HEK293 (cell line): ENCODE measurements at regions not wholly inside any gene's neighbourhood (a gene's known extent, or its start where the extent isn't known, plus 50 kb on each side); places are given as distances from the start of the nearest gene placed in this dataset.

Experiments
- CTCF ChIA-PET: fragments of 350-600 bp; formaldehyde crosslinking; extraction: SDS; loops from one replicate; lab custom pipeline; 2021; ENCODE audit warnings: antibody characterized with exemption; lab: Yijun Ruan, JAX
- POLR2A ChIA-PET: fragments of 300-600 bp; formaldehyde crosslinking; extraction: SDS; loops from one replicate; lab custom pipeline; 2020; ENCODE audit warnings: antibody characterized with exemption, inconsistent platforms; lab: Yijun Ruan, JAX
- H3K27ac ChIP-seq: fragments of 200-500 bp; sonication (Bioruptor generic); 2 replicates; pipeline ENCODE4 v1.5.1; 2014; ENCODE audit warnings: low read depth, low read length, control low read depth, inconsistent platforms; ENCODE audit errors: extremely low read depth
- H3K36me3 ChIP-seq, 2 experiments: fragments of 200-500 bp in 1 of 2; sonication (Bioruptor generic) in 1 of 2; 1 replicate in 1 of 2; 2 replicates in 1 of 2; pipeline ENCODE4 v1.5.1; 2014 to 2017; ENCODE audit warnings: inconsistent platforms in 2 of 2, low read length in 2 of 2; ENCODE audit not compliant: control insufficient read depth in 2 of 2, insufficient read depth in 1 of 2
- H3K4me1 ChIP-seq: fragments of 200-500 bp; sonication (Bioruptor generic); 2 replicates; pipeline ENCODE4 v1.5.1; 2014; ENCODE audit warnings: mild to moderate bottlenecking, low read length, inconsistent platforms; ENCODE audit not compliant: control insufficient read depth, insufficient read depth
- H3K4me3 ChIP-seq: 2 replicates; pipeline ENCODE4 v1.5.1; 2011; ENCODE audit warnings: low read depth, mild to moderate bottlenecking, control low read depth, low read length, moderate library complexity
- H3K9me3 ChIP-seq: fragments of 200-500 bp; sonication (Bioruptor generic); 2 replicates; pipeline ENCODE4 v1.5.1; 2014; ENCODE audit warnings: low read depth, low read length, inconsistent platforms; ENCODE audit not compliant: control insufficient read depth, insufficient read depth
- KLF1 ChIP-seq: fragments of 450-650 bp; formaldehyde crosslinking; IDR thresholded peaks from 2 replicates; pipeline ENCODE4 v1.5.1; 2016; ENCODE audit warnings: missing biosample characterization, missing genetic modification characterization
- KLF16 ChIP-seq: fragments of 450-650 bp; formaldehyde crosslinking; IDR thresholded peaks from 2 replicates; pipeline ENCODE4 v1.5.1; 2017; ENCODE audit warnings: missing biosample characterization, missing genetic modification characterization
- KLF7 ChIP-seq: fragments of 450-650 bp; formaldehyde crosslinking; IDR thresholded peaks from 2 replicates; pipeline ENCODE4 v1.5.1; 2016; ENCODE audit warnings: missing biosample characterization, missing genetic modification characterization, borderline replicate concordance
- KLF9 ChIP-seq: fragments of 450-650 bp; formaldehyde crosslinking; IDR thresholded peaks from 2 replicates; pipeline ENCODE4 v1.5.1; 2016; ENCODE audit warnings: missing biosample characterization, missing genetic modification characterization, low read depth
- SP2 ChIP-seq: fragments of 450-650 bp; formaldehyde crosslinking; IDR thresholded peaks from 2 replicates; pipeline ENCODE4 v1.5.1; 2016; ENCODE audit warnings: missing biosample characterization, missing genetic modification characterization
- ZFP37 ChIP-seq: fragments of 450-650 bp; formaldehyde crosslinking; IDR thresholded peaks from 2 replicates; pipeline ENCODE4 v1.5.1; 2016; ENCODE audit warnings: missing biosample characterization, missing genetic modification characterization
- ZNF10 ChIP-seq: fragments of 450-650 bp; formaldehyde crosslinking; IDR thresholded peaks from 2 replicates; pipeline ENCODE4 v1.5.1; 2017; ENCODE audit warnings: missing biosample characterization, missing genetic modification characterization
- ZNF112 ChIP-seq: fragments of 450-650 bp; formaldehyde crosslinking; IDR thresholded peaks from 2 replicates; pipeline ENCODE4 v1.5.0; 2017; ENCODE audit warnings: missing biosample characterization, missing genetic modification characterization
- ZNF133 ChIP-seq: fragments of 450-650 bp; formaldehyde crosslinking; IDR thresholded peaks from 2 replicates; pipeline ENCODE4 v1.5.1; 2016; ENCODE audit warnings: missing biosample characterization, missing genetic modification characterization
- ZNF174 ChIP-seq: fragments of 450-650 bp; formaldehyde crosslinking; IDR thresholded peaks from 2 replicates; pipeline ENCODE4 v1.5.0; 2017; ENCODE audit warnings: missing biosample characterization, mild to moderate bottlenecking, missing genetic modification characterization
- ZNF391 ChIP-seq: fragments of 450-650 bp; formaldehyde crosslinking; IDR thresholded peaks from 2 replicates; pipeline ENCODE4 v1.5.1; 2016; ENCODE audit warnings: low read depth, missing biosample characterization, missing genetic modification characterization, borderline replicate concordance
- ZNF394 ChIP-seq: fragments of 450-650 bp; formaldehyde crosslinking; IDR thresholded peaks from 2 replicates; pipeline ENCODE4 v1.5.1; 2016; ENCODE audit warnings: missing biosample characterization, missing genetic modification characterization, mild to moderate bottlenecking, moderate library complexity, borderline replicate concordance
- ZNF660 ChIP-seq: fragments of 450-650 bp; IDR thresholded peaks from 2 replicates; pipeline ENCODE4 v1.5.1; 2018; ENCODE audit warnings: missing biosample characterization, mild to moderate bottlenecking, missing genetic modification characterization
- ZNF843 ChIP-seq: fragments of 450-650 bp; formaldehyde crosslinking; IDR thresholded peaks from 2 replicates; pipeline ENCODE4 v1.5.1; 2016; ENCODE audit warnings: missing biosample characterization, missing genetic modification characterization
- ZSCAN30 ChIP-seq: fragments of 450-650 bp; IDR thresholded peaks from 2 replicates; pipeline ENCODE4 v1.5.1; 2018; ENCODE audit warnings: missing biosample characterization, mild to moderate bottlenecking, missing genetic modification characterization, moderate library complexity
- TF ChIP-seq, protein P1 (sequence below): fragments of 450-650 bp; formaldehyde crosslinking; IDR thresholded peaks from 2 replicates; pipeline ENCODE4 v1.5.1; 2016; ENCODE audit warnings: missing biosample characterization, missing genetic modification characterization
- TF ChIP-seq, protein P2 (sequence below): fragments of 450-650 bp; formaldehyde crosslinking; IDR thresholded peaks from 2 replicates; pipeline ENCODE4 v1.5.1; 2016; ENCODE audit warnings: missing biosample characterization, missing genetic modification characterization
- TF ChIP-seq, protein P3 (sequence below): fragments of 450-650 bp; formaldehyde crosslinking; IDR thresholded peaks from 2 replicates; pipeline ENCODE4 v1.5.1; 2016; ENCODE audit warnings: missing biosample characterization, missing genetic modification characterization
- TF ChIP-seq, protein P4 (sequence below): fragments of 450-650 bp; IDR thresholded peaks from 2 replicates; pipeline ENCODE4 v1.5.1; 2018; ENCODE audit warnings: missing biosample characterization, mild to moderate bottlenecking, missing genetic modification characterization
- TF ChIP-seq, protein P5 (sequence below): fragments of 450-650 bp; formaldehyde crosslinking; IDR thresholded peaks from 2 replicates; pipeline ENCODE4 v1.5.1; 2016; ENCODE audit warnings: missing biosample characterization, missing genetic modification characterization, borderline replicate concordance
- TF ChIP-seq, protein P6 (sequence below): fragments of 450-650 bp; formaldehyde crosslinking; IDR thresholded peaks from 2 replicates; pipeline ENCODE4 v1.5.1; 2016; ENCODE audit warnings: missing biosample characterization, missing genetic modification characterization, borderline replicate concordance

DNA sequence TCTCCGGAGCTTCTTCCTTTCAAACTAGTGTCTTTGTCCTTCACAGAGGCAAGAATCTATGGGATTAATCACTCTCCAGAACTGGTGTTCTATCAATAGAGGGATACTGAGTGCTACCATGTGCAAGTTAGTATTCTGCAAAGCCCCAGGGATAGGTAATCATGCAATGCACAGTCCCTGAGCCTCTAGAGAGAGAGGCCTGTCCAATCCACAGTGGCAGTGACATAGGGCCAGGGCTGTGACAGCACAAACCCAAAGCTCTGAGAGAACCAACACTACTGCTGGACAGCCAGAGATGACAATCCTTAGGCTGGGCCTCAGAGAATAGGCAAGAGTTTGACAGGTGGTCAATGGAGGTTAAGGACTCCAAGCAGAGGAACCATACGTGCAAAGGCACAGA is 66.8 kb upstream of the USP47 start (continued):
- TF ChIP-seq SP2 (tag by site-specific recombination): no peak
- TF ChIP-seq, protein P1, sequence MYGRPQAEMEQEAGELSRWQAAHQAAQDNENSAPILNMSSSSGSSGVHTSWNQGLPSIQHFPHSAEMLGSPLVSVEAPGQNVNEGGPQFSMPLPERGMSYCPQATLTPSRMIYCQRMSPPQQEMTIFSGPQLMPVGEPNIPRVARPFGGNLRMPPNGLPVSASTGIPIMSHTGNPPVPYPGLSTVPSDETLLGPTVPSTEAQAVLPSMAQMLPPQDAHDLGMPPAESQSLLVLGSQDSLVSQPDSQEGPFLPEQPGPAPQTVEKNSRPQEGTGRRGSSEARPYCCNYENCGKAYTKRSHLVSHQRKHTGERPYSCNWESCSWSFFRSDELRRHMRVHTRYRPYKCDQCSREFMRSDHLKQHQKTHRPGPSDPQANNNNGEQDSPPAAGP (tag by site-specific recombination): no peak
- TF ChIP-seq ZNF391: no peak
- TF ChIP-seq, protein P2, sequence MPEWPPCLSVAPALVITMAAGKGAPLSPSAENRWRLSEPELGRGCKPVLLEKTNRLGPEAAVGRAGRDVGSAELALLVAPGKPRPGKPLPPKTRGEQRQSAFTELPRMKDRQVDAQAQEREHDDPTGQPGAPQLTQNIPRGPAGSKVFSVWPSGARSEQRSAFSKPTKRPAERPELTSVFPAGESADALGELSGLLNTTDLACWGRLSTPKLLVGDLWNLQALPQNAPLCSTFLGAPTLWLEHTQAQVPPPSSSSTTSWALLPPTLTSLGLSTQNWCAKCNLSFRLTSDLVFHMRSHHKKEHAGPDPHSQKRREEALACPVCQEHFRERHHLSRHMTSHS (tag by site-specific recombination): no peak
- no peak for TF ChIP-seq ZFP37 (tag by site-specific recombination)
- TF ChIP-seq ZNF843: no peak
- TF ChIP-seq ZNF660 (tag by site-specific recombination): no peak
- TF ChIP-seq, protein P3, sequence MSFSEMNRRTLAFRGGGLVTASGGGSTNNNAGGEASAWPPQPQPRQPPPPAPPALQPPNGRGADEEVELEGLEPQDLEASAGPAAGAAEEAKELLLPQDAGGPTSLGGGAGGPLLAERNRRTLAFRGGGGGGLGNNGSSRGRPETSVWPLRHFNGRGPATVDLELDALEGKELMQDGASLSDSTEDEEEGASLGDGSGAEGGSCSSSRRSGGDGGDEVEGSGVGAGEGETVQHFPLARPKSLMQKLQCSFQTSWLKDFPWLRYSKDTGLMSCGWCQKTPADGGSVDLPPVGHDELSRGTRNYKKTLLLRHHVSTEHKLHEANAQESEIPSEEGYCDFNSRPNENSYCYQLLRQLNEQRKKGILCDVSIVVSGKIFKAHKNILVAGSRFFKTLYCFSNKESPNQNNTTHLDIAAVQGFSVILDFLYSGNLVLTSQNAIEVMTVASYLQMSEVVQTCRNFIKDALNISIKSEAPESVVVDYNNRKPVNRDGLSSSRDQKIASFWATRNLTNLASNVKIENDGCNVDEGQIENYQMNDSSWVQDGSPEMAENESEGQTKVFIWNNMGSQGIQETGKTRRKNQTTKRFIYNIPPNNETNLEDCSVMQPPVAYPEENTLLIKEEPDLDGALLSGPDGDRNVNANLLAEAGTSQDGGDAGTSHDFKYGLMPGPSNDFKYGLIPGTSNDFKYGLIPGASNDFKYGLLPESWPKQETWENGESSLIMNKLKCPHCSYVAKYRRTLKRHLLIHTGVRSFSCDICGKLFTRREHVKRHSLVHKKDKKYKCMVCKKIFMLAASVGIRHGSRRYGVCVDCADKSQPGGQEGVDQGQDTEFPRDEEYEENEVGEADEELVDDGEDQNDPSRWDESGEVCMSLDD: no peak
- no peak for TF ChIP-seq ZNF10 (tag by site-specific recombination)

DNA sequence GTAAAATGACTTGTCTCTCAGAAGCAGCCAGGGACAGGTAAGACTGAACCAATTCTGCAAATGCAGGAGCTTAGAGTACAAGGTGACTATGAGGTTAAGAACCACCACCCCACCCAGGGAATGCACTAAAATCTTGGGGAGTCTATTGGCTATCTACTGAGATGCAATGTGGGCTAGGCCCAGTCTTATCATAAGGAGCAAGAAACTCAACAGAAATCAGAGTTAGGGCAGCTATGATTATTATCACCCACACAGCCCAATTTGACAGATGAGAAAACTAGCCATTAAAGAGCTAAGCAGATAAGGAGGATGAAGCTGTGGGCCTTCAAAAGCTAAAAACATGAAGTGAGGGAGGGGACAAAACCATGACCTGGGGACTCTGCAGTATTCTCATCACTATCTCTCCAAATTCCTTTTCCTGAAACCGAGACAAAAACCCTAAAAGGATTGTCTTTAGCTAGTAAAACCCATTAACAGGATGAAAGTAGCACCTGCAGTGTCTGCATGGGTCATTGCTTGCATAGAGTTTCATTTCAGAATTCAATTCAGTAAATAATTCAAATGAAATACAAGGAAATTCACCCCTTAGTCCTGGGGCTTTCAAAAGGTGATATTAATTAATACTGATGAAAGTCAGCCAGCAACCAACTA is 68.8 kb upstream of the USP47 start:
- CTCF ChIA-PET: no interaction called here
- no peak overlapping the region for H3K27ac ChIP-seq
- POLR2A ChIA-PET: no interaction called here
- H3K36me3 ChIP-seq: no peaks in the 10 kb centered on the region
- H3K9me3 ChIP-seq: no peaks in the 10 kb centered on the region
- H3K4me1 ChIP-seq: no peaks in the 10 kb centered on the region
- no peak overlapping the region for H3K4me3 ChIP-seq
- TF ChIP-seq, protein P4, sequence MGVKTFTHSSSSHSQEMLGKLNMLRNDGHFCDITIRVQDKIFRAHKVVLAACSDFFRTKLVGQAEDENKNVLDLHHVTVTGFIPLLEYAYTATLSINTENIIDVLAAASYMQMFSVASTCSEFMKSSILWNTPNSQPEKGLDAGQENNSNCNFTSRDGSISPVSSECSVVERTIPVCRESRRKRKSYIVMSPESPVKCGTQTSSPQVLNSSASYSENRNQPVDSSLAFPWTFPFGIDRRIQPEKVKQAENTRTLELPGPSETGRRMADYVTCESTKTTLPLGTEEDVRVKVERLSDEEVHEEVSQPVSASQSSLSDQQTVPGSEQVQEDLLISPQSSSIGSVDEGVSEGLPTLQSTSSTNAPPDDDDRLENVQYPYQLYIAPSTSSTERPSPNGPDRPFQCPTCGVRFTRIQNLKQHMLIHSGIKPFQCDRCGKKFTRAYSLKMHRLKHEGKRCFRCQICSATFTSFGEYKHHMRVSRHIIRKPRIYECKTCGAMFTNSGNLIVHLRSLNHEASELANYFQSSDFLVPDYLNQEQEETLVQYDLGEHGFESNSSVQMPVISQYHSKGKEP (tag by site-specific recombination): no peak
- TF ChIP-seq KLF1 (tag by site-specific recombination): no peak
- no peak for TF ChIP-seq ZNF394 (tag by site-specific recombination)
- no peak for TF ChIP-seq ZNF133 (tag by site-specific recombination)
- TF ChIP-seq KLF9 (tag by site-specific recombination): no peak
- TF ChIP-seq ZNF174 (tag by site-specific recombination): no peak
- TF ChIP-seq KLF16 (tag by site-specific recombination): no peak
- TF ChIP-seq ZNF112: no peak
- TF ChIP-seq, protein P5, sequence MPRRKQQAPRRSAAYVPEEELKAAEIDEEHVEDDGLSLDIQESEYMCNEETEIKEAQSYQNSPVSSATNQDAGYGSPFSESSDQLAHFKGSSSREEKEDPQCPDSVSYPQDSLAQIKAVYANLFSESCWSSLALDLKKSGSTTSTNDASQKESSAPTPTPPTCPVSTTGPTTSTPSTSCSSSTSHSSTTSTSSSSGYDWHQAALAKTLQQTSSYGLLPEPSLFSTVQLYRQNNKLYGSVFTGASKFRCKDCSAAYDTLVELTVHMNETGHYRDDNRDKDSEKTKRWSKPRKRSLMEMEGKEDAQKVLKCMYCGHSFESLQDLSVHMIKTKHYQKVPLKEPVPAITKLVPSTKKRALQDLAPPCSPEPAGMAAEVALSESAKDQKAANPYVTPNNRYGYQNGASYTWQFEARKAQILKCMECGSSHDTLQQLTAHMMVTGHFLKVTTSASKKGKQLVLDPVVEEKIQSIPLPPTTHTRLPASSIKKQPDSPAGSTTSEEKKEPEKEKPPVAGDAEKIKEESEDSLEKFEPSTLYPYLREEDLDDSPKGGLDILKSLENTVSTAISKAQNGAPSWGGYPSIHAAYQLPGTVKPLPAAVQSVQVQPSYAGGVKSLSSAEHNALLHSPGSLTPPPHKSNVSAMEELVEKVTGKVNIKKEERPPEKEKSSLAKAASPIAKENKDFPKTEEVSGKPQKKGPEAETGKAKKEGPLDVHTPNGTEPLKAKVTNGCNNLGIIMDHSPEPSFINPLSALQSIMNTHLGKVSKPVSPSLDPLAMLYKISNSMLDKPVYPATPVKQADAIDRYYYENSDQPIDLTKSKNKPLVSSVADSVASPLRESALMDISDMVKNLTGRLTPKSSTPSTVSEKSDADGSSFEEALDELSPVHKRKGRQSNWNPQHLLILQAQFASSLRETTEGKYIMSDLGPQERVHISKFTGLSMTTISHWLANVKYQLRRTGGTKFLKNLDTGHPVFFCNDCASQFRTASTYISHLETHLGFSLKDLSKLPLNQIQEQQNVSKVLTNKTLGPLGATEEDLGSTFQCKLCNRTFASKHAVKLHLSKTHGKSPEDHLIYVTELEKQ (tag by site-specific recombination): no peak
- no peak for TF ChIP-seq KLF7
- TF ChIP-seq, protein P6, sequence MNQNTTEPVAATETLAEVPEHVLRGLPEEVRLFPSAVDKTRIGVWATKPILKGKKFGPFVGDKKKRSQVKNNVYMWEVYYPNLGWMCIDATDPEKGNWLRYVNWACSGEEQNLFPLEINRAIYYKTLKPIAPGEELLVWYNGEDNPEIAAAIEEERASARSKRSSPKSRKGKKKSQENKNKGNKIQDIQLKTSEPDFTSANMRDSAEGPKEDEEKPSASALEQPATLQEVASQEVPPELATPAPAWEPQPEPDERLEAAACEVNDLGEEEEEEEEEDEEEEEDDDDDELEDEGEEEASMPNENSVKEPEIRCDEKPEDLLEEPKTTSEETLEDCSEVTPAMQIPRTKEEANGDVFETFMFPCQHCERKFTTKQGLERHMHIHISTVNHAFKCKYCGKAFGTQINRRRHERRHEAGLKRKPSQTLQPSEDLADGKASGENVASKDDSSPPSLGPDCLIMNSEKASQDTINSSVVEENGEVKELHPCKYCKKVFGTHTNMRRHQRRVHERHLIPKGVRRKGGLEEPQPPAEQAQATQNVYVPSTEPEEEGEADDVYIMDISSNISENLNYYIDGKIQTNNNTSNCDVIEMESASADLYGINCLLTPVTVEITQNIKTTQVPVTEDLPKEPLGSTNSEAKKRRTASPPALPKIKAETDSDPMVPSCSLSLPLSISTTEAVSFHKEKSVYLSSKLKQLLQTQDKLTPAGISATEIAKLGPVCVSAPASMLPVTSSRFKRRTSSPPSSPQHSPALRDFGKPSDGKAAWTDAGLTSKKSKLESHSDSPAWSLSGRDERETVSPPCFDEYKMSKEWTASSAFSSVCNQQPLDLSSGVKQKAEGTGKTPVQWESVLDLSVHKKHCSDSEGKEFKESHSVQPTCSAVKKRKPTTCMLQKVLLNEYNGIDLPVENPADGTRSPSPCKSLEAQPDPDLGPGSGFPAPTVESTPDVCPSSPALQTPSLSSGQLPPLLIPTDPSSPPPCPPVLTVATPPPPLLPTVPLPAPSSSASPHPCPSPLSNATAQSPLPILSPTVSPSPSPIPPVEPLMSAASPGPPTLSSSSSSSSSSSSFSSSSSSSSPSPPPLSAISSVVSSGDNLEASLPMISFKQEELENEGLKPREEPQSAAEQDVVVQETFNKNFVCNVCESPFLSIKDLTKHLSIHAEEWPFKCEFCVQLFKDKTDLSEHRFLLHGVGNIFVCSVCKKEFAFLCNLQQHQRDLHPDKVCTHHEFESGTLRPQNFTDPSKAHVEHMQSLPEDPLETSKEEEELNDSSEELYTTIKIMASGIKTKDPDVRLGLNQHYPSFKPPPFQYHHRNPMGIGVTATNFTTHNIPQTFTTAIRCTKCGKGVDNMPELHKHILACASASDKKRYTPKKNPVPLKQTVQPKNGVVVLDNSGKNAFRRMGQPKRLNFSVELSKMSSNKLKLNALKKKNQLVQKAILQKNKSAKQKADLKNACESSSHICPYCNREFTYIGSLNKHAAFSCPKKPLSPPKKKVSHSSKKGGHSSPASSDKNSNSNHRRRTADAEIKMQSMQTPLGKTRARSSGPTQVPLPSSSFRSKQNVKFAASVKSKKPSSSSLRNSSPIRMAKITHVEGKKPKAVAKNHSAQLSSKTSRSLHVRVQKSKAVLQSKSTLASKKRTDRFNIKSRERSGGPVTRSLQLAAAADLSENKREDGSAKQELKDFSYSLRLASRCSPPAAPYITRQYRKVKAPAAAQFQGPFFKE: no peak
- TF ChIP-seq ZSCAN30 (tag by site-specific recombination): no peak
